ENCODE measurements at regions not wholly inside any gene's neighbourhood (a gene's known extent, or its start where the extent isn't known, plus 50 kb on each side); places are given as distances from the start of the nearest gene placed in this dataset.

GRCh38 chr11:81744336-81745116 is 989.1 kb downstream of the FAM181B start:
- H3K4me3 ChIP-seq (ENCODE audit: low read length): no peak overlapping the region
- no peak overlapping the region for H3K9ac ChIP-seq (ENCODE audit: low read length)
- H3K9me3 ChIP-seq (ENCODE audit: control insufficient read depth, low read length): no peaks in the 10 kb centered on the region
- no peak for DNase-seq (ENCODE audit: low read depth)
- no peaks in the 10 kb centered on the region for H3K27me3 ChIP-seq (replicated peaks; ENCODE audit: control insufficient read depth, insufficient read depth, low read length)
- H3K4me1 ChIP-seq (ENCODE audit: control insufficient read depth, insufficient read depth, low read length): no peaks in the 10 kb centered on the region
- H3K36me3 ChIP-seq (ENCODE audit: control insufficient read depth, insufficient read depth, low read length, severe bottlenecking): no peaks in the 10 kb centered on the region

DNA sequence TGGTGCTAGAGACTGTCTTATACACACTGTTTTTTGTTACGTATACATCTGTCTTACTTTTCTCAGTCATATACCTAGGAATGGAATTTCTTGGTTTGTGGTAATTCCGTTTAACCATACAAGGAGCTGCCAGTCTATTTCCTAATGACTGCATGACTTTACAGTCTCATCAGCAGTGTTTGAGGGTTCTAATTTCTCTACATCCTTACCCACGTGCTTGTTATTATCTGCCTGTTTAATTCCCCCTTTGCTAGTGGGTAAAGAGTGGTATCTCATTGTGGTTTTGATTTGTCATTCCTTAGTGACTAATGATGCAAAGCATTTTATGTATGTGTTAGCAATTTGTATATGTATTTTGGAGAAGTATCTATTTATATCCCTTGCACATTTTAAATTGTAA is 1008.0 kb downstream of the FAM181B start:
- H3K4me1 ChIP-seq (ENCODE audit: control insufficient read depth, insufficient read depth, low read length): no peaks in the 10 kb centered on the region
- H3K36me3 ChIP-seq (ENCODE audit: control insufficient read depth, insufficient read depth, low read length, severe bottlenecking): no peaks in the 10 kb centered on the region
- no peaks in the 10 kb centered on the region for H3K27me3 ChIP-seq (replicated peaks; ENCODE audit: control insufficient read depth, insufficient read depth, low read length)
- no peak overlapping the region for H3K4me3 ChIP-seq (ENCODE audit: low read length)
- H3K9ac ChIP-seq (ENCODE audit: low read length): no peak overlapping the region
- DNase-seq (ENCODE audit: low read depth): no peak
- H3K9me3 ChIP-seq (ENCODE audit: control insufficient read depth, low read length): peaks cover 24% of the 10 kb centered on the region

- no peaks in the 10 kb centered on the region for H3K36me3 ChIP-seq (ENCODE audit: control insufficient read depth, insufficient read depth, low read length, severe bottlenecking)
- H3K27me3 ChIP-seq (replicated peaks; ENCODE audit: control insufficient read depth, insufficient read depth, low read length): no peaks in the 10 kb centered on the region
- H3K9ac ChIP-seq (ENCODE audit: low read length): no peak overlapping the region
These were observed 1016.0 kb downstream of the FAM181B start for GRCh38 chr11:81717695-81718094.

GRCh38 chr11:81707881-81708280 is 1025.8 kb downstream of the FAM181B start:
- H3K36me3 ChIP-seq (ENCODE audit: control insufficient read depth, insufficient read depth, low read length, severe bottlenecking): no peaks in the 10 kb centered on the region
- no peaks in the 10 kb centered on the region for H3K4me1 ChIP-seq (ENCODE audit: control insufficient read depth, insufficient read depth, low read length)
- DNase-seq (ENCODE audit: low read depth): no peak
- H3K9ac ChIP-seq (ENCODE audit: low read length): no peak overlapping the region
- no peak overlapping the region for H3K4me3 ChIP-seq (ENCODE audit: low read length)
- H3K27me3 ChIP-seq (replicated peaks; ENCODE audit: control insufficient read depth, insufficient read depth, low read length): no peaks in the 10 kb centered on the region
- H3K9me3 ChIP-seq (ENCODE audit: control insufficient read depth, low read length): peaks cover 10% of the 10 kb centered on the region

More at GRCh38 chr11:81717695-81718094, 1016.0 kb downstream of the FAM181B start:
- peaks cover 13% of the 10 kb centered on the region for H3K9me3 ChIP-seq (ENCODE audit: control insufficient read depth, low read length)
- H3K4me1 ChIP-seq (ENCODE audit: control insufficient read depth, insufficient read depth, low read length): no peaks in the 10 kb centered on the region
- DNase-seq (ENCODE audit: low read depth): no peak
- no peak overlapping the region for H3K4me3 ChIP-seq (ENCODE audit: low read length)

- no peaks in the 10 kb centered on the region for H3K27me3 ChIP-seq (replicated peaks; ENCODE audit: control insufficient read depth, insufficient read depth, low read length)
- H3K9me3 ChIP-seq (ENCODE audit: control insufficient read depth, low read length): peaks cover 26% of the 10 kb centered on the region
- no peak for DNase-seq (ENCODE audit: low read depth)
- no peak overlapping the region for H3K4me3 ChIP-seq (ENCODE audit: low read length)
- H3K4me1 ChIP-seq (ENCODE audit: control insufficient read depth, insufficient read depth, low read length): no peaks in the 10 kb centered on the region
- H3K36me3 ChIP-seq (ENCODE audit: control insufficient read depth, insufficient read depth, low read length, severe bottlenecking): no peaks in the 10 kb centered on the region
- no peak overlapping the region for H3K9ac ChIP-seq (ENCODE audit: low read length)
These were observed 1028.4 kb downstream of the FAM181B start for GRCh38 chr11:81705283-81705682.

DNA sequence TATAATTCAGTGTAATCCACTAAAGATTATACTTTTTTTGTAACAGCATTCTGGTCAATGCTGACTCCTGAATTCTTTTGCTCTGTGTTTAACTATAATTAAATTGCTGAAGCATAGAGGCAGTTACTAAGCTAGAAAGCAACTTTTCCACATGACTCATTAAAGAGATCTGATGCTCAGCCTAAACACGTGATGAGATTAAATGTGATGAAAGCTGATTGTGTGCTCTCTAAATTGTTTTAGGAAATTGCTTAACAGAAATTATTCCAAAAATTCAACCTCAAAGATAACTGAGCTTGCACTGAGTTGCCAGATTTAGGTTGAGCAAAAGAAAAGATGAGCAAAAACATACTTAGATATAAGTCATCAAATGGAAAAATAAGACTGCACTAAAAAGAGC is 1033.6 kb downstream of the FAM181B start:
- no peak overlapping the region for H3K4me3 ChIP-seq (ENCODE audit: low read length)
- peaks cover 60% of the 10 kb centered on the region for H3K9me3 ChIP-seq (ENCODE audit: control insufficient read depth, low read length)
- no peak for DNase-seq (ENCODE audit: low read depth)
- H3K4me1 ChIP-seq (ENCODE audit: control insufficient read depth, insufficient read depth, low read length): no peaks in the 10 kb centered on the region
- H3K9ac ChIP-seq (ENCODE audit: low read length): no peak overlapping the region
- no peaks in the 10 kb centered on the region for H3K27me3 ChIP-seq (replicated peaks; ENCODE audit: control insufficient read depth, insufficient read depth, low read length)
- no peaks in the 10 kb centered on the region for H3K36me3 ChIP-seq (ENCODE audit: control insufficient read depth, insufficient read depth, low read length, severe bottlenecking)

GRCh38 chr11:81687057-81687456 is 1046.6 kb downstream of the FAM181B start:
- Histone ChIP-seq H3K36me3 (ENCODE audit: control insufficient read depth, insufficient read depth, low read length, severe bottlenecking) (no peaks in the 10 kb centered on the region), H3K4me1 (ENCODE audit: control insufficient read depth, insufficient read depth, low read length) (no peaks in the 10 kb centered on the region), H3K9me3 (ENCODE audit: control insufficient read depth, low read length) (peaks cover 14% of the 10 kb centered on the region), H3K4me3 (ENCODE audit: low read length) (no peak overlapping the region), H3K9ac (ENCODE audit: low read length) (no peak overlapping the region), H3K27me3 (replicated peaks; ENCODE audit: control insufficient read depth, insufficient read depth, low read length) (no peaks in the 10 kb centered on the region)
- no peak for DNase-seq (ENCODE audit: low read depth)

DNA sequence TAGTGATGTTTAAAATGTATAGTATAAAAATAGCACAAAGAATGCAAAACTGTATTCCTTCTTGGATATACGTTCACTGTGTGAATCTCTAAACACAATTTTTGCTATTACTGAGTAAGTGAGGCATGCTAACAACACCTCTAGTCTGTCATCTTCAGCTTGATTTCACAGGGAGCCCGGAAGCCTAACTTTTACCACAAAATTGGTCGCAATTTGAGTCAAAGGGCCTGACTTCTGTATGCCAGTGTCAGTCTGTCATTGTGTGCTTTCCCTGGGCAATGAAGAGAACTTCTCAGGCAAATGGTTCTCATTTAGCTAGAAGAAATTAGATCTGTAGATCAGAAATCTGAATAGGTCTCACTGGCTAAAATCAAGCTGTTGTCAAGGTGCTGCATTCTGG is 1059.5 kb downstream of the FAM181B start:
- Histone ChIP-seq H3K27me3 (replicated peaks; ENCODE audit: control insufficient read depth, insufficient read depth, low read length) (no peaks in the 10 kb centered on the region), H3K9me3 (ENCODE audit: control insufficient read depth, low read length) (peaks cover 11% of the 10 kb centered on the region), H3K9ac (ENCODE audit: low read length) (no peak overlapping the region), H3K4me1 (ENCODE audit: control insufficient read depth, insufficient read depth, low read length) (no peaks in the 10 kb centered on the region), H3K4me3 (ENCODE audit: low read length) (no peak overlapping the region), H3K36me3 (ENCODE audit: control insufficient read depth, insufficient read depth, low read length, severe bottlenecking) (no peaks in the 10 kb centered on the region)
- no peak for DNase-seq (ENCODE audit: low read depth)

DNA sequence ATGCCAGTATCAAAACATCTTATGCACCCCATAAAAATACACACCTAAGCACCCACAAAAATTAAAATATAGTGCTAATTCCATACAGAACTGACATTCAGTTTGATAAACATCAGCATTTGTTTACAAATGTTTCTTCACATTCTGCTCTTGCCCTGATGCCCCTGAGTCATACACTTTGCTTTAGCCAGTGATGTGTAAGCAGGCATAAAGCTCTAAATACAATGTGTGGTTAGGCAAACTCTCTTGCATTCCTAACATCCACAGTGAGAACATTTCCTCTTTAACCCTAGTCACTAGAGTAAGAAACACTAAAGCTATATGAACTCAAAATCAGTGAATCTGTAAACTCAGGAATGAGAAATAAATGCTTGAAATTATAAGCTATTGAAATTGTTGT is 1060.7 kb downstream of the FAM181B start:
- no peak overlapping the region for H3K4me3 ChIP-seq (ENCODE audit: low read length)
- DNase-seq (ENCODE audit: low read depth): no peak
- H3K4me1 ChIP-seq (ENCODE audit: control insufficient read depth, insufficient read depth, low read length): no peaks in the 10 kb centered on the region
- no peak overlapping the region for H3K9ac ChIP-seq (ENCODE audit: low read length)
- no peaks in the 10 kb centered on the region for H3K36me3 ChIP-seq (ENCODE audit: control insufficient read depth, insufficient read depth, low read length, severe bottlenecking)
- H3K9me3 ChIP-seq (ENCODE audit: control insufficient read depth, low read length): peaks cover 14% of the 10 kb centered on the region
- H3K27me3 ChIP-seq (replicated peaks; ENCODE audit: control insufficient read depth, insufficient read depth, low read length): no peaks in the 10 kb centered on the region

DNA sequence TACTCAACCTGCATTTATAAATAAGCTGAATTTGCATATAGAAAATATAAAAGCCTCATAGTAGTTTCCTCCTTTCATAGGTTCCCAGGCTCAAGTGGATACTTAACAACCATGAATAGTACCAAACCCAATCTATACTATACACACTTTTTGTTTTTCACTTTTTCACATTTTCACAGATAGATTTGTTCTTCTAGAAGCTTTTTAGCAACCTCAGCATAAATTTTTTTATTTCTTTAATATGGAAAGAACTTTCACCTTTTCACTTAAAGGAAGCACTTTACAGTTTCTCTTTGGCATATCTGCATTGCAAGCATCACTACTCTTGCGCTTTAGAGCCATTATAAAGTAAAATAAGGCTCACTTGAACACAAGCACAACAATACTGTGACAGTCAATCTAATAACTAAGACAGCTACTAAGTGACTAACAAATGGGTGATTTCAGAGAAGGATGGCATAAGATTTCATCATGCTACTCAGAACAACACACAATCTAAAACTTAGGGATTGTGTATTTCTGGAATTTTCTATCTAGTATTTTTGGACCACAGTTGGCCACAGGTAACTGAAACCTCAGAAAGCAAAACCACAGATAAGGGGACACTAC is 1063.6 kb downstream of the FAM181B start:
- DNase-seq (ENCODE audit: low read depth): no peak
- Histone ChIP-seq H3K9ac (ENCODE audit: low read length) (no peak overlapping the region), H3K9me3 (ENCODE audit: control insufficient read depth, low read length) (peaks cover 3% of the 10 kb centered on the region), H3K4me1 (ENCODE audit: control insufficient read depth, insufficient read depth, low read length) (no peaks in the 10 kb centered on the region), H3K4me3 (ENCODE audit: low read length) (no peak overlapping the region), H3K36me3 (ENCODE audit: control insufficient read depth, insufficient read depth, low read length, severe bottlenecking) (no peaks in the 10 kb centered on the region), H3K27me3 (replicated peaks; ENCODE audit: control insufficient read depth, insufficient read depth, low read length) (no peaks in the 10 kb centered on the region)

GRCh38 chr11:81658722-81659121 is 1074.9 kb downstream of the FAM181B start:
- no peaks in the 10 kb centered on the region for H3K27me3 ChIP-seq (replicated peaks; ENCODE audit: control insufficient read depth, insufficient read depth, low read length)
- H3K4me1 ChIP-seq (ENCODE audit: control insufficient read depth, insufficient read depth, low read length): no peaks in the 10 kb centered on the region
- no peak for DNase-seq (ENCODE audit: low read depth)
- no peak overlapping the region for H3K4me3 ChIP-seq (ENCODE audit: low read length)
- peaks cover 8% of the 10 kb centered on the region for H3K9me3 ChIP-seq (ENCODE audit: control insufficient read depth, low read length)
- no peaks in the 10 kb centered on the region for H3K36me3 ChIP-seq (ENCODE audit: control insufficient read depth, insufficient read depth, low read length, severe bottlenecking)
- H3K9ac ChIP-seq (ENCODE audit: low read length): no peak overlapping the region

All from adipocyte (in vitro differentiated cells).